Endodermal cell (in vitro differentiated cells): ENCODE measurements at regions not wholly inside any gene's neighbourhood (a gene's known extent, or its start where the extent isn't known, plus 50 kb on each side); places are given as distances from the start of the nearest gene placed in this dataset.

Source experiments
- DNase-seq: peaks from one replicate; pipeline ENCODE4 v3.0.0-alpha.2; 2017
- H3K27ac ChIP-seq: 2 replicates; pipeline ENCODE4 v1.5.1; 2013; ENCODE audit warnings: mild to moderate bottlenecking, low read depth, low read length, moderate library complexity
- H3K27me3 ChIP-seq: 2 replicates; pipeline ENCODE4 v1.6.1; 2013; ENCODE audit warnings: mild to moderate bottlenecking, low read length, moderate library complexity; ENCODE audit not compliant: insufficient read depth, control insufficient read depth, poor library complexity, severe bottlenecking
- H3K36me3 ChIP-seq: 2 replicates; pipeline ENCODE4 v1.7.0; 2013; ENCODE audit warnings: mild to moderate bottlenecking, low read length, moderate library complexity; ENCODE audit not compliant: control insufficient read depth, insufficient read depth
- H3K4me1 ChIP-seq: one replicate; pipeline ENCODE4 v1.7.0; 2013; ENCODE audit warnings: low read length; ENCODE audit not compliant: control insufficient read depth, insufficient read depth
- H3K4me3 ChIP-seq: 2 replicates; pipeline ENCODE4 v1.5.1; 2013; ENCODE audit warnings: mild to moderate bottlenecking, low read length, moderate library complexity
- H3K9ac ChIP-seq: 2 replicates; pipeline ENCODE4 v1.6.1; 2013; ENCODE audit warnings: mild to moderate bottlenecking, low read length, moderate library complexity; ENCODE audit not compliant: poor library complexity, severe bottlenecking; ENCODE audit errors: extremely low read depth
- H3K9me3 ChIP-seq: 2 replicates; pipeline ENCODE4 v1.6.1; 2013; ENCODE audit warnings: mild to moderate bottlenecking, low read length, moderate library complexity; ENCODE audit not compliant: control insufficient read depth
- H3K27ac Mint-ChIP-seq: 2 replicates; pipeline ENCODE4 v1.8.0; 2020; ENCODE audit warnings: mixed read lengths
- H3K27me3 Mint-ChIP-seq: 2 replicates; pipeline ENCODE4 v1.8.0; 2021; ENCODE audit warnings: mild to moderate bottlenecking, mixed read lengths; ENCODE audit not compliant: insufficient read depth
- H3K36me3 Mint-ChIP-seq: 2 replicates; pipeline ENCODE4 v1.8.0; 2020; ENCODE audit warnings: low read depth, mixed read lengths
- H3K4me1 Mint-ChIP-seq: 2 replicates; pipeline ENCODE4 v1.8.0; 2020; ENCODE audit warnings: mixed read lengths
- H3K4me3 Mint-ChIP-seq: 2 replicates; pipeline ENCODE4 v1.8.0; 2020; ENCODE audit warnings: mild to moderate bottlenecking, moderate library complexity, mixed read lengths
- H3K9me3 Mint-ChIP-seq: 2 replicates; pipeline ENCODE4 v1.8.0; 2020; ENCODE audit warnings: mild to moderate bottlenecking, mixed read lengths
- CTCF ChIP-seq: fragments of 200-600 bp; sonication (generic); conservative IDR thresholded peaks from 2 replicates; pipeline ENCODE4 v1.5.0; 2021; ENCODE audit warnings: antibody characterized with exemption, mild to moderate bottlenecking
- WGBS, 2 experiments: methylation state at CpG; one replicate each; pipeline versions ENCODE4 v1.1.5 to v1.1.7; 2013; ENCODE audit warnings: missing lambda C conversion rate in 2 of 2, mixed read lengths in 1 of 2; ENCODE audit not compliant: insufficient coverage in 1 of 2, insufficient read length in 1 of 2; 5-methylcytosine and 5-hydroxymethylcytosine counted together

- no peak for DNase-seq
- H3K36me3 ChIP-seq = no peaks in the 10 kb centered on the region
- H3K9ac ChIP-seq = no peak overlapping the region
- no peaks in the 10 kb centered on the region for H3K27me3 ChIP-seq
- no peaks in the 10 kb centered on the region for H3K4me1 ChIP-seq
- peaks cover 5% of the 10 kb centered on the region for H3K9me3 ChIP-seq
- no peaks in the 10 kb centered on the region for H3K4me1 Mint-ChIP-seq
- no peak overlapping the region for H3K4me3 Mint-ChIP-seq
- 62% methylated on average over 1 of the region's 2 CpGs; no CpG with 5 or more reads in 1 of the 2 experiments for WGBS, 2 experiments
- H3K4me3 ChIP-seq = no peak overlapping the region
- peak overlapping the region; percentile 2 for H3K27ac Mint-ChIP-seq
- no peak for TF ChIP-seq CTCF
- no peaks in the 10 kb centered on the region for H3K36me3 Mint-ChIP-seq
- H3K9me3 Mint-ChIP-seq = no peaks in the 10 kb centered on the region
- no peak overlapping the region for H3K27ac ChIP-seq
- H3K27me3 Mint-ChIP-seq = no peaks in the 10 kb centered on the region
Observed at GRCh38 chr3:103319912-103320311, 885.1 kb downstream of the ZPLD1 start.

GRCh38 chr3:103337179-103337845, 902.5 kb downstream of the ZPLD1 start:
- H3K9me3 ChIP-seq = no peaks in the 10 kb centered on the region
- Mint-ChIP-seq H3K4me1 (no peaks in the 10 kb centered on the region), H3K4me3 (no peak overlapping the region), H3K27ac (no peak overlapping the region), H3K27me3 (no peaks in the 10 kb centered on the region), H3K9me3 (no peaks in the 10 kb centered on the region), H3K36me3 (no peaks in the 10 kb centered on the region)
- DNase-seq = no peak
- no peak overlapping the region for H3K4me3 ChIP-seq
- 91 to 100% methylated on average over 2 of the region's 2 CpGs for WGBS, 2 experiments
- no peaks in the 10 kb centered on the region for H3K36me3 ChIP-seq
- no peak for TF ChIP-seq CTCF
- H3K27ac ChIP-seq = no peak overlapping the region
- no peaks in the 10 kb centered on the region for H3K4me1 ChIP-seq
- no peak overlapping the region for H3K9ac ChIP-seq
- H3K27me3 ChIP-seq = no peaks in the 10 kb centered on the region

GRCh38 chr3:103341078-103341606, 906.3 kb downstream of the ZPLD1 start:
- TF ChIP-seq CTCF = no peak
- Histone ChIP-seq H3K27ac (no peak overlapping the region), H3K9ac (no peak overlapping the region), H3K4me1 (no peaks in the 10 kb centered on the region), H3K36me3 (no peaks in the 10 kb centered on the region), H3K4me3 (no peak overlapping the region), H3K9me3 (no peaks in the 10 kb centered on the region), H3K27me3 (no peaks in the 10 kb centered on the region)
- WGBS, 2 experiments = 92 to 100% methylated on average over 4 of the region's 4 CpGs
- H3K4me1 Mint-ChIP-seq = no peaks in the 10 kb centered on the region
- H3K27me3 Mint-ChIP-seq = no peaks in the 10 kb centered on the region
- no peaks in the 10 kb centered on the region for H3K36me3 Mint-ChIP-seq
- no peak overlapping the region for H3K27ac Mint-ChIP-seq
- no peak for DNase-seq
- no peak overlapping the region for H3K4me3 Mint-ChIP-seq
- H3K9me3 Mint-ChIP-seq = no peaks in the 10 kb centered on the region
